Amygdala (tissue), 56 donors: ENCODE measurements at regions not wholly inside any gene's neighbourhood (a gene's known extent, or its start where the extent isn't known, plus 50 kb on each side); places are given as distances from the start of the nearest gene placed in this dataset.

Source experiments
- DNase-seq, 56 donors: peaks; one replicate each; lab custom pipeline; 2025; lab: John Stamatoyannopoulos, UW

DNA sequence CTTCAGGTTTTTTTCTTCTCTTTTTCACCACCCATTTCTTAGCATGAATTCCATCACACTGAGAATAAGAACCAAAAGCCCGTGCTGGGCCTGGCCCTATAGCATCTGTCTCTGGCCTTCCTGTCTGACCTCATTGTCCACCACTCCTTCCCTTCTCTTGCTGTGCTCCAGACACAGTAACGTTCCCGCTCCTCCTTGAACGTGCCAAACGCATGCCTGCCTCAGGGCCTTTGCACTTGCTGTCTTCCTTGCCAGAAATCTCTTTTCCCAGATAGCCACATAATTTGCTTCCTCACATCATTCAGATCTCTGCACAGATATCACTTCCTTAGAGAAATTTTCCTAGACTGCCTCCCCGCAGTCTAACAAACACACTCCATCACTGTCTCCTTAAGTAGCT, 119.6 kb upstream of the CPSF6 start:
- no peak for DNase-seq

DNA sequence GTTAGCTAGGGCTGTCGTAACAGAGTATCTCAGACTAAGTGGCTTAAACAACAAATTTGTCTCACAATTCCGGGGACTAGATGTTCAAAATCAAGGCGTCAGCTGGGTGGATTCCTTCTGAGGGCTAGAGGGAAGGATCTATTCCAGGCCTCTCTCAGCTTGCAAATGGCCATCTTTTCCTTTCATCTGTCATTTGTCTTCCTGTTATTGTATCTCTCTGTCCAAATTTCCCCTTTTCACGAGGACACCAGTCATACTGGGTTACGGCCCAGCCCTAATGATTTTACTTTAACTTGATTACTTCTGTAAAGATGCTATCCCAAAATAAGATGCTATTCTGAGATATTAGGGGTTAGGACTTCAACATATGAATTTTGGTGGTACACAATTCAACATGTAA, 119.0 kb upstream of the CPSF6 start:
- no peak for DNase-seq

DNA sequence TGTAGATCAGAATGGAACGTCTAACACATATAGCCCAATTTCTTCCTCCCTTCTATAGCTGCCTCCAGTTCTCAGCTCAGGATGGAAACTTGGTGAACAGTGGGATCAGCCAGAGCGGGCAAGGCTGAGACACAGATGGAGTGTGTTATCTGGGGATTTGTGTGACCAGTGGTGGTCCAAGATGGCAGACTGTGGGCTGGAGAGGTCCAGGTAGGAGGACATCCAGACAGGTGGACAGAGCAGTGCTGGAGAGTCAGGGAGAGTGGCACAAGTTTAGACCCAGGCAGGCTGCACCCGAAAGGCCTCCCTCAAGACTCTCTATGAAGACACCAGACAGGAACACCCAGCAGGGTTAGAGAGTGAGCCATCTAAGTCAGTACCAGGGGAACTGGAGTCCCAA, 116.1 kb upstream of the CPSF6 start:
- no peak for DNase-seq

DNA sequence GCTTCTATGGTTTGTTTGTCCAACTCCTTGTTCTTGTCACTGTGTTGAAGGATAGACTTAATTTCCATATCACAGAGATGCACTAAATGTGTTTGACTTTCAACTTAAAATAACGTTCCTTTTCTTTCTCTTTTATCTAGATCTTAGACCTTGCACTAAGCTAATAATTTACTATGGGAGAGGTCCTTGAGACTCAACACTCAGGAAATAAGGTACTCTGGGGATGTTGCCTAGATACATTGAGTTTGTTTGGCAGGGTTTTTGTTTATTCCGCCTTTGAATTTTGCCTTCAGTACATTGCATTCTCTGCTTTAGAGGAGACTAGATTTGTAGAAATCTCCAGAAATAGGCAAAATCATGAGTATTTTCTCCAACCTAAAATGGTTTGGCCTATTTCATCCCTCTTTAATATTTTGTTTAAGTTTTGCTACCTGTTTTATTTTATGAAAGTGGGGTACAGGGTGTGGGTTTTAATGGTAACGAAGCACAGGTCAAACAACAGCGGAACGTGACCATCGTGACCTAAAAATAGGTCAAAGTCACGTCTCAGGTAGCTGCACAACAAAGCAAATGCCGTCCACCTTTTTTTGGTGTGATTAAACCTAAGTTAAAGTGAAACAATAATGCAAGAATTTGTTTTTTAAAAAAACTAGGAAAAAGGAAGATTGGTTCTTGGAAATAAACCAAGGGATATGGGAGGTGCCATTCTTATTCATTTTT, 115.3 kb upstream of the CPSF6 start:
- no peak for DNase-seq

DNA sequence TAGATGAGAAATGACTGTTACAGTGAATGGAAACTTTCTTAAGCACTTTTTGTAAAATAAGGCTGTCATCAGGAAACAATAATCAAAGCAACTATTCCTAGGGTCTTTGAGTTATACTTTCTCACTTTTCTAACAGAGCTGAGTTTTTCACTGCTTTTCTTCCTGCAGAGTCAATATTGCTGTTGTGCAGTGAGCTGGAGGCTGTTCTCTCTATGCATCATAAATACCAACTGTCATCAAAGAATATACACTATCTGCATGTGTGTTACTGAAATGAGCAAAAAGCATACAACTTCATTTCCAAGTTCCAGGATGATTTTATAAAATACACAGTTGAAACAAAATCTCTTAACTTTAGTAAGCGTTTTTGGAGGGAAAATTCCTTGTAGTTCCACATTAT, 110.4 kb upstream of the CPSF6 start:
- no peak for DNase-seq

DNA sequence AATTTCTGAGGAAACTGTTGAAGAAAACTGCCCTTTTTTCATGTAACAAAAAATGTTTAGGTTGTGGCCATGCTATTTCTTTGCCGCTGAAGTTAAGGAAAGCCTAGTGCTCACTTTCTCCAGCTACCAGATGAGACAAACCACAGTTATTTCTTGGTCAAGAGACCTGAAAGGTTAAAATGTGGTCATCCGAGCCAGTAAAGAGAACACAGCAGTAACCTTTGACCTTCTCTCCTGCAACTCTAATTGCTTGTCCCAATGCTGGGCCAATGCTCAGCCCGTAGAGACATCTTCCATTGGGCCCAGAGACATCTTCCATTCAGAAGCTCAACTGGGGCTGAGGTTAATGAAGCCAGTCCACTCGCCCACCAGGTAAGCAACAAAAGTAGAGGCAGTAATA, 109.8 kb upstream of the CPSF6 start:
- DNase-seq = no peak

DNA sequence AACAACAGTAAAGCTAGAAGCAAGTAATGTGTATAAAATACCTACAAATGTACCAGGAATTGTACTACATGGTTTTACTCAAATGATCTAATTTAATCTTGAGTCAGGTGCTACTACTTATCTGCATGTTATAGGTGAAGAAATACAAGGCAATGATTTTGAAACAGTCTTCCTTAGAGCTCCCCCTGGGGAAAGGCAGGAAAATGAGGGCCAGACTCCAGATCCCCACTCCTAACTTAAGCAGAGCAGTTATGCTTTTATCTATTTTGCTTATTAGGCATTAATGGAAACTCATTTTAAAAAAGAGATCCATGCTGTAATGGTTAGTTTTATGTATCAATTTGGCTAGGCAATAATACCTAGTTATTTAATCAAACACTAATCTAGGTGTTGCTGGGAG, 109.3 kb upstream of the CPSF6 start:
- no peak for DNase-seq

DNA sequence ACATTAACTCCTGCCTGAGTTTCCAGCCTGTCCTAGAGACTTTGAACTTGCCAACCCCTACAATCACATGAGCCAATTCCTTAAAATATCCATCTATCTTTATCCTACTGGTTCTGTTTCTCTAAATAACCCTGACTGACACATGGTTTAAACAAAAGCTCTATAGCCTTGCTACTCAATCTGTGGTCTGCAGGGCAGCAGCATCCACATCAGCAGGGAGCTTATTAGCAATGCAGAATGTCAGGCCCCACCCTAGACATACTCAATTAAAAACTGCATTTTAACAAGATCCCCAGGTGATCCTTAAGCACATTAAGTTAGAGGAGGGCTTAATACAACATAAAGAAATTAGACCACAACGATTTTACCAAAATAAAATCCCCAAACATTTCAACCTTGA, 108.3 kb upstream of the CPSF6 start:
- no peak for DNase-seq

DNA sequence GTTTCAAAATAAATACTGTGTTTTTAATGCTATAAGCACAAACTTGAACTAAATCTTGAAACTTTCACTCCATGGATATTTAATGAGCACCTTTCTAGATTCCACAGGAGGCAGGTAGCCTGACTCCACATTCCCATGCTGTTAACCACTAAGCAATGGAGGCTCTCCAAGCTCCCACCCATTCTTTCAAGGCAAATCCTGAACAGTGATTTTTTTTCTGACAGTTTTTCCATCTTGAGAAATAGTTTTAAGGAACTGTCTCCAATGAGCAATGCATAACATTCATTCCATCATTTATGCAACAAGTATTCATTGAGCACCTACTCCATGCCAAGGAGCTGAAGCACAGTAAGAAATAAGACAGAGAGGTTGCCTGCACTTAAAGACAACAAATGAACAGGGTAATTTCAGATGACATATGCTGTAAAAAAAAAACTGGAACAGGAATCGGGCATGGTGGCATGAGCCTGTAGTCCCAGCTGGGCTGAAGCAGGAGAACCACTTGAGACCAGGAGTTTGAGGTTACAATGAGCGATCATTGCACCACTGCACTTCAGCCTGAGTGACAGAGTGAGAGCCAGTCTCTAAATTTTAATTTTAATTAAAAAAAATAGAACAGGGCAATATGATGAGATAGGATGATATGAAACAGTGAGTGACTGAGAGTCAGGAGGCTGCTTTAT, 102.3 kb upstream of the CPSF6 start:
- DNase-seq = no peak

DNA sequence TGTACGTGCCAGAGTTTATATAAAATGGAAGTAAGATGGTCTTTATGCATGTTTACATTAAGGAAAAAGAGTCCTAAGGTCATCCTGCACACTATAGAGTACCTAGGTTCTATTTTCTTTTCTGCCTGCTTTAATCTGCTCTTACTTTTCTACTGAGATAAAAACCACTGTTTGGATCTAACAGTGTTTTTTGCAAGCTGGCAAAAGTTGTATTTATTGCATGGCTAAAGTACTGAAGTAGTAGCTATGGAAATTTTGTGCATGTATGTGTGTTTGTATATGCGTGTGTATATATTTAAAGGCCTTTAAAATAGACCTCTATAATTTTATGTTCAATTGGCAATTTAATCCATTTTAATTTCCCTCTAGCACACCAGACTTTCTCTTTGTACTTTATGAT, 98.3 kb upstream of the CPSF6 start:
- no peak for DNase-seq

DNA sequence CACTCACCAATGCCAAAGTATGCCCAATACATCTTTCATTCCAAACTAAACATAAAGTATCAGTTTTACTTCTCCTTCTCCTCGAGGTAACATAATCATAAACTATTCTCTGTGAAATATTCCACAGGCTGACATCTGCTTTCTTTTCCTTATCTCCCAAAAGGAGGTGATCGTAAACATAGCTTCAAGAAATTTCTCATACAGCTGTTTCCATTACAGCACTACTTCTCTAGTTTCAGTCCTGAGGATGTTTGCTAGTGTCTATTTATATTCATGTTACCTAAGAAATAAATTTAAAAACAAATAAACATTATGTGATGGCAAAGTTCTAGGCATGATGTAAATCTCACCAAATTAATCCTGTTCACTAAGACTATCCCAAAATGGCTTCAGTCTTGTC, 90.1 kb upstream of the CPSF6 start:
- DNase-seq = no peak

DNA sequence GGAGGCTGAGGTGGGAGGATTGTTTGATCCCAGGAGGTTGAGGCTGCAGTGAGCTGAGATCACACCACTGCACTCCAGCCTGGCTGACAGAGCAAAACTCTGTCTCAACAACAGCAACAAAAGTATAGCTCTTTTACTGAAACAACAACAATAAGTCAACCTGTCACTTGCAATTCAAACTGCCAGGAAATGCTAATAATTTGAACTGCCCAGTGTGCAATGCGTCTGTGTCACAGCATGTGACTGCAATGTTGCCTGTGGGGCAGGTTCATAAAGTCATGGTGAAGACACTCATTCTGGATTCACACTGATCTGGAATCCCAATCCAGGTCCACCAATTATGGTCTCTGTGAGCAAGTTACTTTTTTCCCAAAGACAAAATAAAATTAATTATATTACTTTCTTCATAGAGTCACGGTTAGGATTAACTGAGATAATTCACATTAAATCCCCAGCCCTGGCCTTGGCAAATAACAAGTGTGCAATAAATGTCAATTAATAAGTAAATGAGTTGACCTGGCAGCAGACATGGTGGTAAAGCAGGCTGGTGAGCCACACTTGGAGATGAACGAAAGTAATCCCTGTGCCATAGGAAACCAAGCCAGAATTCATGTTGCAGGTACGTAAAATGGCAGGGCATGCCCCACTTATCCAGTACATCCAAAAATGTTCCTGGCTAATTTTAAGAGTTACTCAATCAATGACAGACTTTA, 89.1 kb upstream of the CPSF6 start:
- DNase-seq = no peak

DNA sequence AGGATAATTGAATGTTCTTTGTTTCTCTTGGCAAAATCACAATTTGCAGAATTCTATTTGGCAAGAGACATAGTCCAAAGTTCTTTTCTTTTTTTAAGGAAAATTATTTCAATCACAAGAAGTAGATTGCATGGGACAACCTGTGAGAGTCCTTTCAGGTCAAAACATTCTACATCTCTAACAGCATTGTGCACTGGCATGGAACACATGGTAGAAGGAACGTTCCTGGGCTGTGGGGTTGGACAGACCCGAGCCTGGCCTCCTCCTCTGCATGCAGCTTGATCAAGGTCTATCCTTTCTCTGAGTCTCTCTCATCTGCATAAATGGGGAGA, 88.6 kb upstream of the CPSF6 start:
- DNase-seq = no peak

DNA sequence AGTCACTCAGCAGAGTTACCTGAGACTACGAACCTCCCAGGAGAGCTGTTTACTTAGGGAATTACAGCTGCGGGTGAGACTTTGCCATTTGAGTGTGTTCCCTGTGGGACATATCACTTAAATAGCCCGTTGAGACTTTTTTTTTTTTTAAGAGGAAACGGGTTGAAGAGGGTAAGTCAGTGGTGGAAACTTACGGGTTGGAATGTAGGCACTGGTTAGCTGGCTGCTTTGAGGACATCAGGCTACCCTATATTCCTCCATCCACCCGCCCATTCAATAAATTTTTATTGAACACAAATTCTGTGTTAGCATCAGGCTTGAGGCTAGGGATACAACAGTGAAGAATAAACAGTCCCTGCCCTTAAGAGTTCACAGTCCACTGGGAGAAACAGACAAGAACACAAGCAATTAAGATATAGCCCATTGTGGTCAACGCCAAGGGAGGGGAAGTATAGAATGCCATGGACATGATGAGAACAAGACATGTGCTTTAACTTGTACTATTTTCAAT, 88.1 kb upstream of the CPSF6 start:
- DNase-seq = no peak

DNA sequence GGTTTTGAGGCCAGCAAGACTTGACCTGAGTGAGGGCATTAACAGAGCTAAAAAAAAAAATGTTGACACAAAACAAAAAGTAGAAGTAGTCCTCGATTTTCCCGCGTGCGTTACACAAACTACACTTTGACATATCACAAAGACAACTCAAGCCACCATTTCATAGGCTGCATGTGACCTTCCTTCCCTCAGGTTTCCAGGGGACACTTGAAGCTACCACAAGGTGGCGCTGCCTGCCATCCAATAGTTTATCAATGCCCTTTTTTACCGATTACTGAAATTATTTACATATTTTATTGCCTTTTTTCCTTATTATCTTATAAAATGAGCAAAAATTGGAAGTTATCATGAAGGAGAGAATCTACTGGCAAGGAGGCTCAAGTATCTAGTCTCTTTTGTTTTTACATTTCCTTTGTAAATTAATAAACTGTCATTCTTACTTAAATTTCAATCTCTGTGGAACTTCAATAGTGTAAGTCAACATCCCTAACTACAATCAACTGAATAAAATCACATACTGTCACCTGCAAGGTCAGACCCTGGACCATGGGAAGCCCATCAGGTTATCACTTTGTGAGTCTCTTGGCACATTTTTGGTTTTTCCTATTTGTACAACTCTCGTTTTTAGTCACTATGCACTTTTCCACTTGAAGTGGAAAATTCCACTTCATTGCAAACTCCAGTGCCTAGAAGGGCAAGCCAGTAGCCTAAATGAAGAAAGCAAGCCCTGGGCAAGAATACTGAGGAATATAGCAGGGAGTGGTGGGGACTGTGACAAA, 84.6 kb upstream of the CPSF6 start:
- DNase-seq = peak in 41 of 56 donors; percentile 1 to 80 (median 23)

DNA sequence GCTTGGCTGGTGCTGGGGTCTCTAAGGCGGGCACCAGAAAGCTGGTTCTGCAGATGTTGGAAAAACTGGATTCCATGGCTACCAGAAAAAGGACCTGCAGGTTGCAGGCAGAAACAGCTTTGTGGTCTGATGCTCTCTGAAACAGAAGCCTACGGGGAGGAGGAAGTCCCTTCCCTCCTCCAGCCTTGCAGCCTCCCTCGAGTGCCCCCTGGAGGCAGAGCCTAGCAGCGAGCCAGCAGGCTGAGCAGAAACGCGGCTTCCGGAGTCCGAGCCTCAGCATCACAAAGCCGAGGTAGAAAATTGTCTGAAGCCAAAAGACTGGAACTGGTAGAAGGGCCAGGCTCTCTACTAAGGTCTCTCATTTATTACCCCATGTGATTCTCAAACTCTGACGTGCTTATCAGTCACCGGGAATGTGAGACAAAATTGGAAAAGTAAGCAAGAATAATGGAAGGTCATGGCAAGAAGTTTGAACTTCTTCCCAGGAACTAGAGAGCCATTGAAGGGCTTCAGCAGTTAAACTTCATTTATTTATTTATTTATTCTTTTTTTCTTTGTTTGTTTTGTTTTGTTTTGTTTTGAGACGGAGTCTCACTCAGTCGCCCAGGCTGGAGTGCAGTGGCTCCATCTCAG, 82.2 kb upstream of the CPSF6 start:
- peak; percentile 9 to 87 (median 62) for DNase-seq

DNA sequence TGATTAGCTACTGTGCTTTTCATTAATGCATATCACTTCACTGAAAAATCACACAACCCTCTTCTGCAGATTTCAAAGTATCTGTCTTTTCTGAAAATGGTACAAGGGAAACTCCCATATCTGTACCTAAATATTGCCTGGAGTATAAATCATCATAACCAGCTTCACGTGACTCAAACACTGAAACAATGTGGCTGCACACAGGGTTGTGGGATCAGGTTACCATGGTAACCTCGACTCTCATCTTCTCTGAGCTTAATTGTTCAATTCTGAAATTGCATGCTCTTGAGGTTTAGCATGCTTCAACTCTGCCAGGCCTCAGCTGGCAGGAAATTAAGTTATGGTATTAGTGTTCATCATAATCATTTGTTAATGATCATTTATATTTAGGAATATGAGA, 77.5 kb upstream of the CPSF6 start:
- DNase-seq = peak in 6 of 56 donors; percentile 0 to 22 (median 7)

DNA sequence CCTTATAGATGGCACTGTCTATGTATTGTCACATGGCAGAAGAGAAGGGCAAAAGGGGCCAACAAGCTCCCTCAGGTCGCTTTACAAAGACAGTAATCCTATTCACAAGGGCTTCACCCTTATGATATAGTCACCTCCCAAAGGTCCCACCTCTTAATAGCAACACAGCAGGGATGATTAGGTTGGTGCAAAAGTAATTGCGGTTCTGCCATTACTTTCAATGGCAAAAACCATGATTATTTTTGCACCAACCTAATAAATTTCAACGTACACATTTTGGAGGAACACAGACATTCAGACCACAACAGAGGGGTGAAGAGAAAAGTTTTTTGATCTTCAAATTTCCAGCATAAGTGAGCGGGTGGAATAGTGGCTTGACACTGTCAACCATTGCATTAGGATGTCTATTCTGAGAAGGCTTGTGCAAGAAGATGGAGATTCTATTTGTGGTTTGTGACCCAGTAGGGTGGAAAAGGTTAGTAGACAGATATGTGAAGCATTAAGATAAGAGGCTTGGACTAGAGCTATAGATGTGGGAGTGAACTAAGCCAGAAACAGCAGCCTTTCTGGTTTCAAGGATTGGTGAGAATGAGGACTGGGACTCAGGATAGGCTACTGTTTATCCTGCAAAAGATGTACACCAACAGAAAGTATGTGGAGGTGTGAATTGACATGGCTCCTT, 75.5 kb upstream of the CPSF6 start:
- DNase-seq = no peak

DNA sequence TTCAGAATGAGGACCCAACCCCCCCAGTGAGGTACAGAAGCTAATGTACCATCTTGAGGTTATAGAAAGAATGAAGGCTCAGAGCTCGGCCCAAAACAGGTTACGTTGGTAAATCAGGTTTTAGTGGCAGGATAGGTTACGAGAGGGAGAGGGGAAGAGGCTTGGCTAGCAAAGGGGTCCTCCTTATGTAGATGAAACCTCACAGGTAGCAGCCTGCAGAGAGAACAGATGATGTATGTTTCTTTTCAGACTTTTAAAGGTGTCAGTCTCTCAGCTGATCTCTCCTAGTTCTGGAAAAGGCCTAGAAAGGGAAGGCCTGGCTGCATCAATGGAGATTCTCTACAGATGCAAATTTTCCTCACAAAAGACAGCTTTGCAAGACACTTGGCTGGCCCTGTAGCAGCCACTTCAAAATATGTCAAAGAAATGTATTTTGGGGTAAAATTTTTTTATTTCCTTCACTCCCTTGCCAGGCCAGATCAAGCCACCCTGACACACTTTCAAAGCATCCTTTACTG, 71.7 kb upstream of the CPSF6 start:
- no peak for DNase-seq

DNA sequence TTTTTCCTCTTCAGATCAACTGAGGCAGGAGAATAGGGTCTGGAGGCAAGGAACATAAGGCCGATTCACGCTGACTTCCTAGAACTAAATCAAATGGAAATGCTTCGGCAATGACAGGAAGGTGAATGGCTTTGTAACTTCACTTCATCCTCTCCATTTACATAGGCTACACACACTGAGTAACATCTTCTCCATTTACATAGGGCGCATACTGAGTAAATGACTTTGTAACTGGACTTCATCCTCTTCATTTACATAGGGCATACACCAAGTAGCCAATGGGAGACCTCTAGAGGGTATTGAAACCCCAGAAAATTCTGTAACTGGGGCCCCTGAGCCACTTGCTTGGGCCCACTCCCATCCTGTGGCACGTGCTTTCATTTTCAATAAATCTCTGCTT, 71.0 kb upstream of the CPSF6 start:
- DNase-seq = no peak
